ENCODE measurements at regions not wholly inside any gene's neighbourhood (a gene's known extent, or its start where the extent isn't known, plus 50 kb on each side); places are given as distances from the start of the nearest gene placed in this dataset.
"Not testable (repeated sequence)": the region's sequence is repeated elsewhere in the genome, so short reads cannot be mapped to it uniquely, and the experiment has no call there.

GRCh38 chr15:93341164-93341563 lies 252.2 kb upstream of the RGMA start:
- no peak for DNase-seq (ENCODE audit: extremely low read depth in 1 of 2, low read depth in 1 of 2)

DNA sequence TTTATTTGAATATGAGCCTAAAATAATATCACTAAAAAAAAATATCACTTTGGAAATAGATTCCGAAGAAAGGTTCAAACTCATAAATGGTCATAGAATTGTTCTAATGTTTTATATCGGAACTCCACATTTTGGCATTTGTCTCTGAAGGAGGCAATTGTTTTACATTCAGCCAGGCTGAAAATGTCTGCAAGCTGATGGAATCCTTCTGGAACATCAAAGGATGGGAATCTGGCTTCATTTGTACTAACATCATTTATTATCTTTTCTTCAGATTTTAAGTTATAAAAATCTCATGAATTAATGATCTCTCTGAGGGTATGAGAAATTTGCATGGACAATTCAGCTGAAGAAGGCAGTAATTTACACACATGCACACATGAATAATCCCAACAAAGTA lies 251.4 kb upstream of the RGMA start:
- no peak for DNase-seq (ENCODE audit: extremely low read depth in 1 of 2, low read depth in 1 of 2)

- no peak for DNase-seq (ENCODE audit: extremely low read depth in 1 of 2, low read depth in 1 of 2)
Observed at GRCh38 chr15:93333796-93334195, 244.8 kb upstream of the RGMA start.

- not testable (repeated sequence) for DNase-seq (ENCODE audit: extremely low read depth in 1 of 2, low read depth in 1 of 2)
Observed at GRCh38 chr15:93333126-93333525, 244.1 kb upstream of the RGMA start.

DNA sequence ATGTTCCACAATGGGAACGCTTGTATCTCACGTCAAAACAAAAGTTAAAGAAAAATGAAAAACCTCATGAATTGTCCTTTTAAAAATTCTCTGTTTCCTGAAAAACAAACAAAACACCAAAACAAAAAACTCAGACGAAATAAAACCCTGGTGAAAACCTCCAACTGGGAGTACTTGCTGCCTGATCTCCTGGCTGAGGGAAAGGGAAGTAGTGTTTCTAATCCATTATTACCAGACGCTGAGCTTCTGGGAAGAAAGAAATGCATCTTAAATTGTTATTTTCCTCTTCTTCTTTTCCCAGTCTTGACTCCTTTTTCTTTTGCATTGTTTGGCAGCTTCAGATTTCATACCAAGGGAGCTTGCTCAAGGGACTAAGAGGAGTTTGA lies 243.2 kb upstream of the RGMA start:
- DNase-seq (ENCODE audit: extremely low read depth in 1 of 2, low read depth in 1 of 2): no peak

- DNase-seq (ENCODE audit: extremely low read depth in 1 of 2, low read depth in 1 of 2): no peak
Observed at GRCh38 chr15:93331545-93332167, 242.6 kb upstream of the RGMA start.

GRCh38 chr15:93330912-93331544 lies 242.0 kb upstream of the RGMA start:
- no peak for DNase-seq (ENCODE audit: extremely low read depth in 1 of 2, low read depth in 1 of 2)

DNA sequence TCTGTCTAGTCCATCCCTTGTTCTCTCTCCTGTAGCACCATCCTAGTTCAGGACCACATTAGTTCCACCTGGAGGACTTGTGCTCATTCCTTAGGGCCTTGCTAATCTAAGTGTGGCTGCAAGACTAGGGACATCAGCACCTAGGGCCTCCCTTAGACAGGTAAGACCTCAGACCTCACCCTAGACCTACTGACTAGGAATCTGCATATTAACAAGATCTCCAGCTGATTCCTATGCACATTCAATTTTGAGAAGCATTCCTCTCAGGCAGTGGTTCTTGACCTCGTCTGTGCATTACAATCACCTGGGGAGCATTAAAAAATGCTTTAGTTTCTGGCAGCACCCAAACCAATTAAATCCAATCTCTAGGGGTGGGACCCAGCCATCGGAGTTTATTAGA lies 238.4 kb upstream of the RGMA start:
- no peak for DNase-seq (ENCODE audit: extremely low read depth in 1 of 2, low read depth in 1 of 2)

DNA sequence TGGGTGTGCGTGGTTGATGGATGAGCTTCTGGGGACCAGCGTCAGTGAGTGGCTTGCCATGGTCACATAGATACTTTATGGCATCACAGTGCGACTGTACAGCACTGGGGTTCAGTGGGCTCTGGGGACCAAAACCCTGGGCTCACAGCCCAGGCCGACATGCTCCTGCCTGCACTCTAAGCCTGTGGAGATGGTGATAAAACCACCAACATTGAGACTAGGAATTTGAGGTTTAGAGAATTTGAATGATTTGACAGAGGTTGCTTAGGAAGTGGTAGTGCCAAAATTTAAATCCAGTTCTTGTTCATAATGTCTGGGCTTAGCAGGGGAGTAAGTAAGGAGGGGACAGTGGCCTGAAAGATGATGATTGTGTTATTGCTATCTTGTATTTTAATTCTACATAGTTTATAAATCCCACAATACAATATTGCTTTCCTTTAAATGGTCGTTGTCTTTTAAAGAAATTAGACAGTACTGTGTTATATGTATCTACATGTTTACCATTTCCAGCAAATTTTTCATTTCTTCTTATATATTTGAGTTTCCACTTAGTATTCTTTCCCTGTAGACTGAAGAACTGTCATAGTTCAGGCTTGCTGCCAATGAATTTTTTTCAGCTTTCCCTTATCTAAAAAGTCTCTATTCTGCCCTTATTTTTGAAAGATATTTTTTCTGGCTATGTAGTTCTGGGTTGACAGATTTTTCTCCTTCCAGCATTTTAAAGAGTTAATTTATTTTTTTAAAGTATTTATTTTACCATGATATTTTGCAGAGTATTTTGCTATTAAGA lies 235.4 kb upstream of the RGMA start:
- no peak for DNase-seq (ENCODE audit: extremely low read depth in 1 of 2, low read depth in 1 of 2)

DNA sequence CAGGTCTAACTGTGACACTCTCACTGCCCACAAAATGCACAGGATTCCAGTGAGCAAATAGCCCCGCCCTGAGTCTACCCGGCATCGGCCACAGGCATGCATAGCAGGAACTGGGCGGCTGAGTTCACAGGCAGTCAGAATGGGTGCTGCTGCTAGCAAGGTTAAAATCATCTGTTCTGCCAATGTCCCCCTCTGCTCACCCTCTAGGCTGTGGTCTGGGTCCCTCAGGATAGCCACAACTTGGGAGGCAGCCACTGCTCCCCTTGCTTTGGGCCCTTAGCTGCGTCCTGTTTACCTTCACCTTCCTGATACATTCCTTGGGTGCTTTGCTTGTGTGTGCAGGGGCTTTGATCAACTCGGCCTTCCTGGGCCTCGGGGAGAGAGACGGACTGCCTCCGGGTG lies 232.9 kb upstream of the RGMA start:
- DNase-seq (ENCODE audit: extremely low read depth in 1 of 2, low read depth in 1 of 2): no peak

DNA sequence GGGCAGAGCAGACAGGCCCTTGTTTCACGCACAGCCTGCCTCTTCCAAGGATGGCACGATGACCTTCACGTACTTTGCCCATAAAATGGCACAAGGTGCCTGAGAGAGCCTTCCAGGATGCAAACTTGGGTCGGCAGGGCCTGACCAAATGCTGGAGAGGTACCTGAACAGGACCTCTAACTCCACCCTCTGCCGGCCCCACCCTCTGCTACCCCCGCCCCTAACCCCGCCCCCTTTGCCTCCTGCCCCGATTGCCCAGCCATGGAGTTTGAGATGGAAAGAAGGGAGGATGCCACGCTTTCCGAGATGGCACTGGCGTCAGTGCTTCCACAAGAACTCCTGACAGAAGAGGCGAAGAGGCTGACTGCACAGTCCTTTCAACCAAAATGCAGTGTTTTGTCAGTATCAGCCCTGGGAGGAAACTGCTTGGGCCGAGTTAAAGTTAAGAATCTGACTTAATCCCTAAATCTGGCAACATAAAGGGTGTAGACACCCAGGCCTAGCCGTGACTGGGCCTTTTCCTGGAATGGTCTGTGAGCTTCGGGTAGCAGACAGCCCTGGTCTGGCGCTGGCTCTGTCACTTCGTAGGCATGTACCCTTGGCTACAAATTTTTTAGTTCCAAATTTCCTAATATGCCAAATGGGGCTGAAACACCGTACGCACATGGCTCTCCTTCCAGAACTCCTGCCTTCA lies 230.3 kb upstream of the RGMA start:
- no peak for DNase-seq (ENCODE audit: extremely low read depth in 1 of 2, low read depth in 1 of 2)

- no peak for DNase-seq (ENCODE audit: extremely low read depth in 1 of 2, low read depth in 1 of 2)
Observed at GRCh38 chr15:93317772-93318171, 228.8 kb upstream of the RGMA start.

DNA sequence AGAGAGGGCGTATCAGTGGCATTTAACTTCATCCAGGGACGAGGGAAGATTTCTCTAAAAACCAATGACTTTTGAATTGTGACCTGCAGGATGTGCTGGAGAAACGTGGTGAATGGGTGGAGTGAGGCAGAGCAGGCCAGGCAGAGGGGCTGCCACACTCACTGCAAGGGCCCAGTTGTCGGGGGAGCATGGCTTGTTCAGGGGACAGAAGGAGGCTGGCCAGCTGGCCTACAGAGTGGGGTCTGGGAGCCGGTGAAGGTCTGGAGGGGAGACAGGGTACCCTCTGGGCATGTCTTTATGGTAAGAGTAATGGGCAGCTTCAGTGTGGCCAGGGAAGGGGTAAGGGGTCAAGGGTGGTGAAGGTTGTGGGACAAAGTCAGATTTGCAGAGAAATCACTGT lies 225.2 kb upstream of the RGMA start:
- DNase-seq (ENCODE audit: extremely low read depth in 1 of 2, low read depth in 1 of 2): no peak

- DNase-seq (ENCODE audit: extremely low read depth in 1 of 2, low read depth in 1 of 2): no peak
Observed at GRCh38 chr15:93312891-93313486, 224.0 kb upstream of the RGMA start.

- no peak for DNase-seq (ENCODE audit: extremely low read depth in 1 of 2, low read depth in 1 of 2)
Observed at GRCh38 chr15:93311620-93312019, 222.6 kb upstream of the RGMA start.

GRCh38 chr15:93308026-93308690 lies 219.1 kb upstream of the RGMA start:
- no peak for DNase-seq (ENCODE audit: extremely low read depth in 1 of 2, low read depth in 1 of 2)

DNA sequence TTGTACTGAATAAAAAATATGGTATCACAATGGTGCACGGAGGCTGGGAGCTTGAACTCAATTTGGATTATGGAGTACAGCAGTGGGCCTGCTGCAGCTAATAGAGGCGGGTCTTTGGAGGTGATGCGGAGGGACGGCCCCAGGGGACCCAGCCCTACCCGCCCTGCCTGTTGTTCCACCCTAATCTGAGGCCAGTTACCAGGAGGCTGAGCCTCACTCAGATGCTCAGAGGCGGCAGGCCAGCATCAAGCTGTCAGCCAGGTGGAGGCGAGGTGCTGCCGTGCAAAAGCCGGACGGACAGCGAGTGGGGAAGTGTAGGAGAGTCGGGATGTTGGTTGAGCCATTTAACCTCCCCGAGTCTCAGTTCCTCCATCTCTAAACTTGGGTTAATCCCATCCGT lies 218.5 kb upstream of the RGMA start:
- no peak for DNase-seq (ENCODE audit: extremely low read depth in 1 of 2, low read depth in 1 of 2)

DNA sequence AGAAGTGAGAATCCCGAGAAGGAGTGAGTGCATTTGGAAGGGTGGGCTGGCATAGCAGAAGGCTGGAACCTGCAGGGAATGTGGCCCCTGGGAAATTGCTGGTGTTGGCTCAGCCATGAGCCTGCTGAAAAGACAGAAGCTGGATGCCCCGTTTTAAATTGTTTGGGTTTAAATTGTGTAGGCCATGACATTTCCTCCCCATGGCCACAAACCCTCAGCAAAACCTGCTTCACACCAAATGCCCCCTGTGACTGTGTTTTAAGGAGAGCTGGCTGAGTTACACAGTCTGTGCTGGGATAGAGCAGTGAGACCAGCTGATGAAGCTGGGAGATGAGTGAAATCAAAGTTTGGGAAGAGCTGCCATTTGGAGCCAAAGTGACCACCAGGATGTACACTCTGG lies 216.3 kb upstream of the RGMA start:
- DNase-seq (ENCODE audit: extremely low read depth in 1 of 2, low read depth in 1 of 2): no peak

GRCh38 chr15:93302080-93302765 lies 213.2 kb upstream of the RGMA start:
- DNase-seq (ENCODE audit: extremely low read depth in 1 of 2, low read depth in 1 of 2): no peak

GRCh38 chr15:93300796-93301195 lies 211.8 kb upstream of the RGMA start:
- DNase-seq (ENCODE audit: extremely low read depth in 1 of 2, low read depth in 1 of 2): no peak
